ENCODE measurements at regions not wholly inside any gene's neighbourhood (a gene's known extent, or its start where the extent isn't known, plus 50 kb on each side); places are given as distances from the start of the nearest gene placed in this dataset.

GRCh38 chr5:173500213-173500560 lies 116.3 kb downstream of the BOD1 start:
- no peaks in the 10 kb centered on the region for H3K9me2 ChIP-seq (ENCODE audit: insufficient read depth)
- no peak overlapping the region for H2AFZ ChIP-seq (ENCODE audit: low read depth, low read length, poor library complexity, severe bottlenecking)
- no peak overlapping the region for H3K4me2 ChIP-seq (ENCODE audit: low read length)
- H3K79me2 ChIP-seq (ENCODE audit: insufficient read depth, low read length): no peaks in the 10 kb centered on the region
- H3K27me3 ChIP-seq (ENCODE audit: insufficient read depth, low read length): no peaks in the 10 kb centered on the region
- H3K36me3 ChIP-seq (ENCODE audit: control insufficient read depth in 1 of 2, insufficient read depth in 2 of 2, low read length in 2 of 2): no peaks in the 10 kb centered on the region
- no peak overlapping the region for H3K27ac ChIP-seq (ENCODE audit: low read depth, low read length)
- no peak for ATAC-seq
- no peak for DNase-seq (ENCODE audit: low read depth, low spot score)
- intact Hi-C loops (cut with micrococcal nuclease): no loop called here
- TF ChIP-seq EZH2 (IDR thresholded peaks at IDR 0.05) (no peak), EGR1 (IDR thresholded peaks at IDR 0.05; ENCODE audit: low read depth) (no peak), FOSL1 (IDR thresholded peaks at IDR 0.05; ENCODE audit: low read depth) (no peak), SRF (IDR thresholded peaks at IDR 0.05; ENCODE audit: low read depth) (no peak), ZBTB33 (IDR thresholded peaks at IDR 0.05; ENCODE audit: extremely low read depth, insufficient replicate concordance, low read length) (no peak), SP1 (IDR thresholded peaks at IDR 0.05; ENCODE audit: low read depth) (no peak), ELF1 (IDR thresholded peaks at IDR 0.05; ENCODE audit: borderline replicate concordance, low read depth) (no peak)
- ChIA-PET POLR2A (no interaction called here), CTCF (no interaction called here), RAD21 (ENCODE audit: low non-redundant PET in 1 of 2, low total read pairs in 2 of 2, uncharacterized antibody in 2 of 2, unreplicated experiment in 2 of 2) (no interaction called here)
- no peaks in the 10 kb centered on the region for H4K20me1 ChIP-seq (ENCODE audit: insufficient read depth)
- BruUV-seq (replicated peaks): no TSS peak
- H3K9me3 ChIP-seq (ENCODE audit: control insufficient read depth in 1 of 2, insufficient read depth in 1 of 2, low read depth in 1 of 2, low read length in 2 of 2): peaks cover 0 to 3% of the 10 kb centered on the region in 2 experiments; a peak in 1 of 4 replicates
- H3K9ac ChIP-seq (ENCODE audit: low read length): no peak overlapping the region
- H3K4me3 ChIP-seq (replicated peaks in 1 of 2; ENCODE audit: low read depth in 1 of 2, low read length in 2 of 2): no peak overlapping the region
- peaks cover 7 to 15% of the 10 kb centered on the region in 2 experiments for H3K4me1 ChIP-seq (ENCODE audit: control insufficient read depth in 1 of 2, insufficient read depth in 2 of 2, low read length in 2 of 2)

- POLR2A ChIA-PET: no interaction called here
These were observed 116.8 kb downstream of the BOD1 start for GRCh38 chr5:173499471-173500212.

More at GRCh38 chr5:173499471-173500212, 116.8 kb downstream of the BOD1 start:
- no peak overlapping the region for H3K9ac ChIP-seq (ENCODE audit: low read length)
- no peaks in the 10 kb centered on the region for H3K27me3 ChIP-seq (ENCODE audit: insufficient read depth, low read length)
- BruUV-seq (replicated peaks): no TSS peak
- ChIA-PET RAD21 (ENCODE audit: low non-redundant PET in 1 of 2, low total read pairs in 2 of 2, uncharacterized antibody in 2 of 2, unreplicated experiment in 2 of 2) (no interaction called here), CTCF (no interaction called here)
- no peak overlapping the region for H3K4me2 ChIP-seq (ENCODE audit: low read length)
- peaks cover 7 to 15% of the 10 kb centered on the region in 2 experiments for H3K4me1 ChIP-seq (ENCODE audit: control insufficient read depth in 1 of 2, insufficient read depth in 2 of 2, low read length in 2 of 2)
- H3K27ac ChIP-seq (ENCODE audit: low read depth, low read length): no peak overlapping the region
- H3K9me2 ChIP-seq (ENCODE audit: insufficient read depth): no peaks in the 10 kb centered on the region
- no peaks in the 10 kb centered on the region for H3K79me2 ChIP-seq (ENCODE audit: insufficient read depth, low read length)
- H3K4me3 ChIP-seq (replicated peaks in 1 of 2; ENCODE audit: low read depth in 1 of 2, low read length in 2 of 2): no peak overlapping the region
- intact Hi-C loops (cut with micrococcal nuclease): no loop called here
- H3K9me3 ChIP-seq (ENCODE audit: control insufficient read depth in 1 of 2, insufficient read depth in 1 of 2, low read depth in 1 of 2, low read length in 2 of 2): no peaks in the 10 kb centered on the region; a peak in 1 of 4 replicates
- H4K20me1 ChIP-seq (ENCODE audit: insufficient read depth): no peaks in the 10 kb centered on the region
- no peak for ATAC-seq
- TF ChIP-seq MAX (IDR thresholded peaks at IDR 0.05) (no peak), REST (IDR thresholded peaks at IDR 0.05; ENCODE audit: low read depth) (no peak), TCF7L2 (IDR thresholded peaks at IDR 0.05; ENCODE audit: borderline replicate concordance, extremely low read depth, insufficient read depth, insufficient read length) (no peak), POLR2AphosphoS5 (IDR thresholded peaks at IDR 0.05; ENCODE audit: low read depth, low read length) (no peak), SIN3A (IDR thresholded peaks at IDR 0.05; ENCODE audit: low read depth) (no peak), RAD21 (IDR thresholded peaks at IDR 0.05; ENCODE audit: low read depth) (no peak), SRF (IDR thresholded peaks at IDR 0.05; ENCODE audit: low read depth) (no peak)
- DNase-seq (ENCODE audit: low read depth, low spot score): no peak
- H2AFZ ChIP-seq (ENCODE audit: low read depth, low read length, poor library complexity, severe bottlenecking): no peak overlapping the region
- H3K36me3 ChIP-seq (ENCODE audit: control insufficient read depth in 1 of 2, insufficient read depth in 2 of 2, low read length in 2 of 2): no peaks in the 10 kb centered on the region

All from HCT116 (cell line).